ENCODE measurements at regions not wholly inside any gene's neighbourhood (a gene's known extent, or its start where the extent isn't known, plus 50 kb on each side); places are given as distances from the start of the nearest gene placed in this dataset.
"Not testable (repeated sequence)": the region's sequence is repeated elsewhere in the genome, so short reads cannot be mapped to it uniquely, and the experiment has no call there.

DNA sequence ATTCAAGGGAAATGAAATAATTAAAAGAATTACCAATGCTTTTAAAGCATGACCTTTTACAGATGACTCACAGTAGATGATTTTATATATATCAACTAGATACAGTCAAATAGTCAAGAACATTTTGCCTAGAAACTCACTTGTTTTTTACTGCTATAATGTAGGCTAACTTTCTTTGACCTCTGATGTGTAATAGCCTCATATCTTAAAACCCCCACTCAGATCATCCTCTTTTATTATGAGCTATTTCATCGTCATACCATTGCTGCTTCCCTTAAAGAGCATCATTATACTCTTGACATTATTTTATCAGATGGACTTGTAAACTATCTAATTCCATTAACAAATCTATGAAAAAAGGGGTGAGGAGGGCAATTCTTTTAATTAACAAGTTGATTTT lies 355.9 kb upstream of the AGA start:
- TF ChIP-seq CTCF (IDR thresholded peaks at IDR 0.05; ENCODE audit: low read length, missing control alignments): no peak
- DNase-seq (ENCODE audit: low read depth): no peak
- H3K4me3 ChIP-seq (replicated peaks; ENCODE audit: low read depth, low read length): no peak overlapping the region

- DNase-seq (ENCODE audit: low read depth): no peak
- H3K4me3 ChIP-seq (replicated peaks; ENCODE audit: low read depth, low read length): no peak overlapping the region
- TF ChIP-seq CTCF (IDR thresholded peaks at IDR 0.05; ENCODE audit: low read length, missing control alignments): no peak
These were observed 359.9 kb upstream of the AGA start for GRCh38 chr4:177802162-177802561.

GRCh38 chr4:177802661-177803060 lies 360.4 kb upstream of the AGA start:
- no peak for DNase-seq (ENCODE audit: low read depth)
- H3K4me3 ChIP-seq (replicated peaks; ENCODE audit: low read depth, low read length): no peak overlapping the region
- no peak for TF ChIP-seq CTCF (IDR thresholded peaks at IDR 0.05; ENCODE audit: low read length, missing control alignments)

- no peak for TF ChIP-seq CTCF (IDR thresholded peaks at IDR 0.05; ENCODE audit: low read length, missing control alignments)
- no peak overlapping the region for H3K4me3 ChIP-seq (replicated peaks; ENCODE audit: low read depth, low read length)
- DNase-seq (ENCODE audit: low read depth): no peak
These were observed 360.9 kb upstream of the AGA start for GRCh38 chr4:177803151-177803550.

DNA sequence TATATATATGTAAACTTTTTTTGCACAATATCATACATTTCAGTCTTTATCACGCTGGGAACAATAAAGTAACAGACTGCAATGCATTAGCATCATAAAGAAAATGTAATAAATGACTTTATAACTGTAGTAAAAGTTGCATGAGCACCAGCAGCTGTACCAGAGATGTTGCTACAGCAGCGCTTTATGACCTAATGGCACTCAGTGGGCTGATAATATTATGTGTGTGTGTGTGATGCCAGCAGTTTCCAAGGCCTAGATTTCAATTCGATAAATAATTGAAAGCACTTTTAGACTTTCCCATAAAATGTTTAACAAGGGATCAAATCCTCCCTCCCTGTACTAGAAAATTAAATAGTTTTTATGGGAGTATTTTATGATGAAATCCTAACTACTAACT lies 367.6 kb upstream of the AGA start:
- TF ChIP-seq CTCF (IDR thresholded peaks at IDR 0.05; ENCODE audit: low read length, missing control alignments): no peak
- no peak overlapping the region for H3K4me3 ChIP-seq (replicated peaks; ENCODE audit: low read depth, low read length)
- no peak for DNase-seq (ENCODE audit: low read depth)

GRCh38 chr4:177810220-177810619 lies 368.0 kb upstream of the AGA start:
- TF ChIP-seq CTCF (IDR thresholded peaks at IDR 0.05; ENCODE audit: low read length, missing control alignments): no peak
- DNase-seq (ENCODE audit: low read depth): no peak
- H3K4me3 ChIP-seq (replicated peaks; ENCODE audit: low read depth, low read length): no peak overlapping the region

GRCh38 chr4:177818392-177818791 lies 376.2 kb upstream of the AGA start:
- H3K4me3 ChIP-seq (replicated peaks; ENCODE audit: low read depth, low read length); DNase-seq (ENCODE audit: low read depth): not testable (repeated sequence)

GRCh38 chr4:177826973-177827372 lies 384.7 kb upstream of the AGA start:
- TF ChIP-seq CTCF (IDR thresholded peaks at IDR 0.05; ENCODE audit: low read length, missing control alignments): no peak
- DNase-seq (ENCODE audit: low read depth): no peak
- no peak overlapping the region for H3K4me3 ChIP-seq (replicated peaks; ENCODE audit: low read depth, low read length)
